ENCODE measurements at regions not wholly inside any gene's neighbourhood (a gene's known extent, or its start where the extent isn't known, plus 50 kb on each side); places are given as distances from the start of the nearest gene placed in this dataset.

DNA sequence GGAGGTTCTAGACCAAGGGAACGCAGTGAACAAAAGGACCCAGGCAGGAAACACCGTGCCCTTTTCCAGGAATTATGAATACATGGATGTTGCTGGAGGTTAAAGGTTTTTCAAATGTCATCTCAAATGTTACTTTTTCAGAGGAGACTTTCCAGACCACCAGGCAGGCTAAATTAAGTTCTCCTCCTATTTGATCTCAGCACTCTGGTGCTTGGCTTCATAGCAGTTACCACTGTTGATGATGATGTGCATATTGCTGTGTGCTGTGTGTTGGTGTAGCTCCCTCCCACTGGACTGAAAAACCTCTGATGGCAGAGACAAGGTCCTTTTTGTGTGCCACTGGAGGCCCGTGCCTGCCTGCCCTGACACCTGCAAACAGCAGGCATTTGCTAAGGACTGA is 137.3 kb upstream of the PTPRM start:
- no peak for DNase-seq

DNA sequence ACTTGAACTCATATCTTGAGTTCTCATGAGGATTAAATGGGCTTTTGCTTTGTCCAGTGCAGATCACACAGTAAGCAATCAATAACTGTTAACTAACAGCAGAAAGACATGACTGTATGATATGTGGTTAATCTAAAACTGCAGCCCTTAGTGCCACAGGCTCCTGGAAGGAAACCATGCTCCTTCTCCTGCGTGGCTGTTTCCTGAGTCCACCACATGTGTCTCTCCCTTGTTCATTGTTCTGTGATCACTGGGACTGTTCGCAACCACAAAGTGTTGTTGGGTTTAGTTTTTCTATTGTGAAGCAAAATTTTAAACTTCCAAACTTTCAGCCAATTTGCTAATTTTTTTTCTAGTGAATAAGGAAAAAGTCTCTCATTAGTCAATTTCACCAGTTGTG is 130.9 kb upstream of the PTPRM start:
- no peak for DNase-seq

DNA sequence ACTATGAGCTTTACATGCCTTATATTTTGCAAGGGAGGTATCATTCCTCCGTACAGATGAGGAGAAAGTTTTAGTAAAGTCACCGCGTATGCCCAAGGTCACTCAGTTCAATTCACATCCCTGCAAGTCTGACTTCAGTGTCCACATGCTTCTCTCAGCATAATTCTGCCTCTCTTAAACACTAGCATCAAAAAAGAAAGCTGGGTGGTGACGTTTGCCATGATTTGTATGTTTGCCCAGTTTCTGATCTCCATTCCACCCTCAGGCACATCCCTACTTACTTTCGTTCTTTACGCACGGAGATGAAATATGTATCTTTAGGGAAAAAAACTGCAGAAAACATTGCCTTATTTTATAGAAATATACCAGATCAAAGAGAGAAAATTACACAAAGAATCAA is 129.2 kb upstream of the PTPRM start:
- DNase-seq: no peak

DNA sequence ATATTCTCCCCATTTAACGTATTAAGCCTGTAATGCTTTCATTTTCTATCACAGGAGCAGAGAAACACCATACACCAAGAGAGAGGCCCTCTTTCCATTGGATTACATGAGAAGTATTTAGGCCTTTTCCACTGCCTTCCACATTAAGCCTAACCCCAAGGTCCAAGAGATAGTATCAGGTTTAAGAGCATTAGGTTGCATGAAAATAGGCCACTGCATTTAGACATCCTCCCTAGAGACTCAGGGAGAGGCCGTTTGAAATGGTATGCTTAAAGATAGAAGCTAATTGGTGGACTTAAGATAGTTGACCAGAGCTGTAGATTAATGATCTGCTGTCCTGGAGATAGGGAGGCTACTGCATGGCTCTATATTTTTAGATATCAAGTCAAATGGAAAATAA is 128.5 kb upstream of the PTPRM start:
- DNase-seq: no peak

DNA sequence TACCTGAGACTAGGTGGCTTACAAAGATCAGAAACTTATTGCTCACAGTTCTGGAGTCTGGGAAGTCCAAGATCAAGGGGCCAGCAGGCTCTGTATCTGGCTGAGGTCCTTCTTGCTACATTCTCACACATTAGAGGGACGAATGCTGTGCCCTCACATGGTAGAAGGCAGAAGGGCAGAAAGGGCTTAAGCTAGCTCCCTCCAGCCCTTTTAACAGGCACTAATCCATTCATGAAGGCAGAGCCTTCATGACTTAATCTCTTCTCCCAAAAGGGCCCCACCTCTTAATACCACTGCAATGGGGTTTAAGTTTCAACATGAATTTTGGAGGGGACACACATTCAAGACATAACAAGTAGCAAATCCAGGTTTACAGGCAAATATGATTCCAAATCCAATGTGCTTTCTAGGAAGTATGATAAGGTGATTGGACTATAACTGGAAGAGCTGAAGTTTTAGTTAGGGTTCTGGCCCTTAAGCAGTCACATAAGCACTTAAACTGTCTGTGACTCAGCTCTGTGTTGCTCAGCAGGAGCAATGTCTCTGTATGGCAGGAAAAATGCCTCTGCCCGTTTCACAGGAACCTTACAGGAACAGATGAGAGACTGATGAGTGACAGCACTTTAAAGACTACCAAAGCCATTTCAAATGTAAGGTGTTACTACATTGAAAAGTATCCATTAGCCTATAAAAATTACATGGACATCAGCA is 119.6 kb upstream of the PTPRM start:
- DNase-seq: no peak

DNA sequence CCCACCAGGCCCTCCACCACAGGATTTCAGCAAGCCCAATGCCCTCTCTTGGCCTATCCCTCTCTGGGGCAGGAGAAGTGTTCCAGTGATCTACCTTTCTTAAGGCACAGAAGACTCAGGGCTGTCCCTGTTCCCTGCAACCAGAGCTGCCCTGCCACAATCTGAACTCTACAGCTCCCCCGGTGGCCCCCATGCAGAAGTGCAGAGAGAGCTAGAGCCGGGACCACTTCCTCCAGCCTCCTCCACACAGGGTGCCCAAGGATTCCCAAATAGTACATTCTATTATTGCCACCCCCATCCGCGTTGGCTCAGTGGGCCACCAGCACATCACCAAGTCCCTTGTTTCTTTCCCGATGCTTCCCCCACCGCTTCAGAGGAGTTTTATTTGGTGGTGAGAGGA is 114.8 kb upstream of the PTPRM start:
- peak in 1 of 2 experiments; percentile 3 for DNase-seq

DNA sequence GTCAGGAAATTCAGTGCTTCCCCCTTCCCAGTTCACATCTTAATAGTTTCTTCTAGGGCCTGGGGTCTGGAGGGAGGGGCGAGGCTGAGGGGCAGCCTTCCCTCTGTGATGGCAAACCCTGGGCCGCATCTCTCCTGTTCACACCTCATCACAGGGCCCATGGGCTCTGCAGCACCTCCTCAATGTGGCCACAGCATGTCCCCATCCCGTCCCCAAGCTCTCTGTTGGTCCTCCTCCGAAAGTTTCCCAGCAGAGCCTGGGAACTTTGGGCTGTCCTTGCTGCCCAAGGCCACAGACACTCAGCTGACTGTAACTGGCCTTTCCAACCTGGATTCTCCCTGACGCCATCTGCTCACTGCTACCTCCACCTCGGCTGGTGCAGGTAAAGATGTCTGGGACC is 112.7 kb upstream of the PTPRM start:
- DNase-seq: no peak

DNA sequence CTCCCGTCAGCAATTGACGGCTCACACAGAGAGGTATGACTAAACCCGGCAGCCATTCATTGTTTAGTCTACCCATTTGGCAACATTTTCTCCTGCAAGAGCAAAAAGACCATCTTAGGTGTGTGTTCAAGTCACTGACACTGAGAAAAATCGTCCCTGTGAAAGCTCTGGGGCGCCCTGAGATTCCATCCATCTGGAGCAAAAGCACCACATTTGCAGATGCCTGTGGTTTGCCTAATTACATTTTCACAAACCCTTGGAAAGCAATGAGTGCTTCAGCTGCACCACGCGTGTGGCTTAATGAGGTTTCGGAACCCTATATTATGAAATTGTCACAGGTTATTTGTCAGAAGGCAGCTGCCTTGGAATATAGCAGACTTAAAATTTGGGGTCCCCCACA is 110.7 kb upstream of the PTPRM start:
- DNase-seq: no peak

DNA sequence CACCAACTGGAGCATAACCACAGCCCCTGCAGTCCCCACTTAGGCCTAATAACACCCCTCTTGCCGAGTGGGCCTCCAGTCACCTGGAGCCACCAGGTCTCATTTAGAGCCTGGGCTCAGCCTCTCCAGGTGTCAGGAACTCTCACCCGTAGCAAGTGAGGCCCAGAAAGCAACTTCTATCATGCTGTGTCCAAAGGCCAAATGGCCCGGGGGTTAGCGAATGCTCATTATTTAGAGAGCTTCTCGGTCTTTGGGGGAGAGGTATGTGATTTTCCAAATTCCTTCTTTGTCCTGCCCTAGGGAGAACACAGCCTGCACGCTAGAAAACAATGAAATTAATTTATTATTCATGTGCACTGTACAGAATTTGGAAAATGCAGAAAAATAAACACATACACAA is 109.9 kb upstream of the PTPRM start:
- no peak for DNase-seq

DNA sequence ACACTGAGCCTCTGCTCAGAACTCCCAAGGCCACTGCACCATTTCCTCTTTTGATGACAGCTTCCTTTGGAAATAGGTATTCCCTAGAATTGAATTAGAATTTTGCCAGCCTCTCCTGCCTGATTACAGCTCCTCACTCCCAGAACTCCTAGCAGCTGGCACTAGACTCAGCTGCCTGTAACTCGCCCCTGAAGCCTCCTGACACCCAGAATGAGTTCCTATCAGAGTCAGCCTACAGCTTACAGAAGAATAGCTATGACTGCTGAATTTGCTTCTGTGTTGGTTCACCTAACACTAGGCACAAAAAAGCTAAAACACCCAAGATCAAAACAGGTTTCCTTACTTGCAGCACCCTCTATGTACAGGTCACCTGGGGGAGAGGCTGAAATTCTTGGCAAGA is 108.2 kb upstream of the PTPRM start:
- no peak for DNase-seq

DNA sequence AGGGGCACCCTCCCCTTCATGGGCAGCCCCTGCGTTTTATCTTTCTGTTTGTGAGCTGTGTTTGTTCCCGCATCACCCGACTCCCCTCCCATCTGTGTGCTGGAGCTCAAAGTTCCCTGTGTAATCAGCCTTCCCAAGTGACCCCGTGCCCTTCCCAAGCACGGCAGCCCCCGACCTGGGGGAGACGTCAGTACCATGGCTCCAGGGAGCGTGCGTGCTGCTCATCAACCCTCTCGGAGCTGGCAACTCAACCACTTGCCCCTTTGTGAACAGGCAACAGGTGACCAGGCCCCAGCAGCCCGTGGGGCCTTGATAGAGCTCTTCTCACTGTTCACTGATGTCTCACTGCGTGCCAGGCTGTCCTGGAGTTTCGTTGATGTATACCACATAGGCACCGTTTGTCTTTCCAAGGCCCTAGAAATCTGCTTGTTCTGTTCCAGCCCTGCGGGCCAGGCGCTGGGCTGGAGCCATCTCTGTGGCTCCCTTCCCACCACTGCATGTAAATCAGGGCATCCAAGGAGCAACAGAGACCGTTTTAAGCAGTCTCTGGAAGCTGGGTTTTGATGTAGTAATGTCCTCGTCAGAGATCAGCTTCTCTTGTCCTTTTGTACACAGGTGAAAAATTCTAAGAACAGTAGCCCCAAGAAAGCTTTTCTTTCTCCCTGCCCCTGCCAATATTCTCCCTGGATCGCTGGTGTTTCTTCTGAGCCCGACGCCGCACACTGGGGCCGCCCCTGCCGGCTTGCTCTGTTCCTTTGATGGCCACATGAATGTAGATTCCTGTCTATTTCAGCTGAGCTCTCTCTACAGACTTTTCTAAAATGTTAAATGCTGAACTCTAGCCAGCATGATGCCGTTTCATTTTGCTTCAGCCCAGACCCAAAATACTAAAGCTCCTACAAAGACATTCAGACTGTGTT is 107.0 kb upstream of the PTPRM start:
- DNase-seq: no peak

DNA sequence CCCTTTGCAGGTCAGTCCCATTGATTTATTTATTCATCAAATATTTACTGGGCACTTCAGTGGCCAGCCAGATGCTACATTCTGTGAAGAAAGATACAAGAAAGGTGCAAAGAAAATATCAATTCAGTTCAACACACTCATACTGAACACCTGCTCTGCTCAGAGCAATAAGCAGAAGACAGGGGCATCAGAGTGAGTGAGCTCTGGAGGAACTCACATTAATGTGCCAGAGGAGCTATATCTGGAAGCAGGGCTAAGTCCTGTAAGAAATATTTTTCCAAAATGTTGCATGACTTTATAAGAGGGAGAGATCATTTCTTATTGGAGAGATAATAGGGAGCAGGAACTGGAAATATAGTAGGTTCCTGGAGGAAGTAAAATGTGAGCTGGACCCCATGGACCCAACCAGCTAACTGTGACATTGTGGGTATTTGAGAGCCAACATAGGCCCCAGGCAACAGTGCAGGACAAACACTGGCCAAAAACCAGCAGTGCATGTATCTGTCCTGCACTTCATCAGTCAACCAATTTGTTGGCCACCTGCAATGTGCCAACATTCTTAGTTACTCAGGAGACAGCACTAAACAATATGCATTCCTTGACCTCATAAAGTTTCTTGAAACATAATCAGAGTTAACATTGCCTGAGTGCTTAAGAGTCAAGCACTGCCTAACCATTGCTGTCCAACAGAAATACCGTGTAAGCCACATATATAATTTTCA is 102.7 kb upstream of the PTPRM start:
- DNase-seq: no peak

DNA sequence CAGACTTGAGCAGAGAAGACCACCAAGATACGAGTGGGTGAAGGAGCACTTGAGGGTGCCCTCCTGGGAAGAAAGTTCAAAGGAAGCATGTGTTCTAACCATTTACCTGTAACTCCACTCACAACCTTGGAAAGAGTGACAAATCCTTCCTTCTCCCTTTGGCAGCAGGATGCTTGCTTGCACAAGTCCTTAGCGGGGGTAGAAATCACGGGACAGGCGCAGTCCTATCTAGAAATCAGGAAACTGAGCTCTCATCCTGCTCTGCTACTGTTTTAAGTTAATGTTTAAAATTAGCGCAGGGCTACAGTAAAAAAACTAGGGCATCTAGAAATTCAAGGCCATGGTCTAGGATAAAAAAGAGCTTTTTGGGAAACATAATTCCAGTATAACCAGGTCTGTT is 100.9 kb upstream of the PTPRM start:
- no peak for DNase-seq

DNA sequence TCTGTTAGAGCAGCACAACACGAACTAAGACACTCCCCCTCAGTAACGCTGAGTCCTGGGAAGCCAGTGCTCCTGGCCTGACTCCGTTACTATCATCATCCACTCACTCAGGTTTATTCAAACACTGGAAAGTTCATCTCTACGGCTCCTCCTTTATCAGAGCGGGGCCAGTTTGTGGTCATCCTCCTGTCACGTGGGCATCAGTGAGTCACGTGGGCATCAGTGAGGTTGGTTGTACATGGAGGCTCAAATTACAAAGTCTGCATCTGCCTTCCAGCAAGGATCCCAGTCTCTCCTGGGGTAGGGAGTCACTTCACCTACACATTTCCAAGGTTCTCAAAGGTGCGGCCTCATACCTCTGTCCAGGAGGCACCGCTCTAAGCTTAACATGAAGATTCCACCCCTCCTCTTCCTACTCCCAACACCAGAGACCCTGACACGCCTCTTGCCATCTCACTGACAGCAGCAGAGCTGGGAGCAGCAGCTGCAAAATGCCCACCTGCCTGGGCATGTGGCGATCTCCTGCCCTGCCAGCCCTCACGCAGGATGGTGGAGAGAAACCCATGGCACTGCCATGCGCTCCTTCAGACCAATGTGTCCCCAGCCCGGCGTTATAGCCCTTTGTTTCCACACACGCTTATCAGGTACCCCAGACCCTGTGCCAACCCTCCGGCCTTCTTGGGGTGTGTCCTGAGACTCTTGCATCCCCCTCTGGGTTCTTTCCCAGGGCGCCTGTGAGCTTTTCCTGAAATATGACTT is 99.2 kb upstream of the PTPRM start:
- DNase-seq: no peak

DNA sequence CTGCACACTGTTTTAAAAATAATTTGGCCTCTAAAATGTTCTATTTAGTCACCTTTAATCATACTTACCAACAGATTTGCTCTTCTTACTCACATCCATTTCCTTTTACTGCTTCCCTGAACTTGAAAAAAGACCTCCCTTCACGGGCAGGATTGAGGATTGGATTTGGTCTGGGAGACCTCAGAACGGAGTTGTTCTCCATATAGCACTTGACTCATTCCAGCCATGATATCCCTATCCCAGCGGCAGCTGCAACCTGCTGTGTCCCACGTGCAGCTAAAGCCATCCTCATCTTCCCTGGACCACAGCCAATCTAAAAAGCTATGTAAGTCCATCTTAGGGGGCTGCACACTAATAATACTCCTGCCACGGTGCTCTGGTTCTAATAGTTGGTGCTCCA is 97.0 kb upstream of the PTPRM start:
- no peak for DNase-seq

DNA sequence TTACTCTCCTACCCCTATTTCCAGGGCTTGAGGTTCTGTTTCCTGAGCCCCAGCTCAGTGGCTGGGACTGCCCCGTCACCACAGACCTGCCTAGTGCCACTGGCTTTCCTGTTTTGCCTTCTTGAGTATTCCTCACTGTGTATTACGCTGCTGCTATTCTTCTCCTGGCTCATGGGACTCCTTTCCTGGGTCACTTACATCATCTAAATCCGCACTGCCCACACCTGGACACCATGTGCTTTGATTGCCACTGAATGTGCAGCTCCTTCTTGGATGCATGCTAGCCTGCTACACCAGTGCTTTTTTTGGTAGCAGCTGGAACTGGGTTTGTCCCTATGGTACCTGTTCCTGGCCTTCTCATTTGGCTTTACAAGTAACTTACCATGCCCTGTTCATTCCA is 96.6 kb upstream of the PTPRM start:
- no peak for DNase-seq

DNA sequence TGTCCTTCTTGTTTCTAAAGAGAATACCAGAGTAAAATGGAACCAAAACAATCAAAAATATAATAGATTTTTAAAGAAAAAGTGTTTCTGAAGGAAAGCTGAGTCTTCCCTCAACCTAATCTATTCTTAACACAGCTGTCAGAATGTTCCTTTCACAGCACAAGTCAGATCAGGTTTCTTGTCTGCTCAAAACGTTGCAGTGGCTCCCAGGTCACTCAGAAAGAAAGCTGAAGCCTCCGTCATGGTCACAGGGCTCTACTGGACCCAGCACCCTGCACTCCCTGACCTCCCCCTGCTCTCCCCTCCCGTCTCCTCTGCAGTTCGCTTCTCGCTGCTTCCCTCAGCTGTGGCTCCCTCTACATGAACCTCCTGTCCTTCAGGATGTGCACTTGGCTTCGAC is 90.7 kb upstream of the PTPRM start:
- DNase-seq: no peak

DNA sequence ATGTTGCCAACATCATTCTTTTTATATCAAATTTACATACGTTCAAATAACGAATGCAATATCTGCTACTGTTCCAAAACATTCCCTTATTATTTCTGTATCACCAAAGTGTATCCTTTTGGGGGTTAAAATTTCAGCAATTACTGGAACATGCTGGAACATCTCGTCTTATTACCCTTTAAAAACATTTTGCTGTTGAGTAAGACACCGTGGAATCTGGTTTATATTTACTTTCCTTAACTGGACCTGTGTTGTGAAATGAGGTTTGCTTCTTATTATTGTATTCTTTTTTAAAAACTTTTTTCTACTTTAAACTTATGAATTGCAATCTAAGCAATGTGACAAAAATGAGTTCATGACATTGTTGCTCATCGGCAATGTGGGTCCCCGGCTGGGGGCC is 87.4 kb upstream of the PTPRM start:
- DNase-seq: no peak

DNA sequence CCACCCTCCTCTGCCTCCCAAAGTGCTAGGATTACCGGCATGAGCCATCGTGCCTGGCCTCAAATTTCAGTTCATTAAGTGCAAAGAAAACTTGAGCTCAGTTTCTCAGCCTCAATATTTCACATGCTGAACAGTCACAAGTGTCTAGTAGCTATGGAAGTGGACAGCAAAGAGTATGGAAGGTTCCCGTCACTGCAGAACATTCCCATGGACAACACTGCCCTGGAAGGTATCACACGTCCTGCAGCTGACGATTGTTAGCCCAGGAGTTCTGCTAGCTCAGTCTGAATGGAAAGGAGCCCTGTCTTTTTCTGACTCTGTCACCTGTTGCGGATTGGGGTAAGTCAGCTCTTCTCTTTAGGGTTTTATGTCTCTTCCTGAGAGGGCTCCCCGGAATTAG is 86.2 kb upstream of the PTPRM start:
- no peak for DNase-seq

DNA sequence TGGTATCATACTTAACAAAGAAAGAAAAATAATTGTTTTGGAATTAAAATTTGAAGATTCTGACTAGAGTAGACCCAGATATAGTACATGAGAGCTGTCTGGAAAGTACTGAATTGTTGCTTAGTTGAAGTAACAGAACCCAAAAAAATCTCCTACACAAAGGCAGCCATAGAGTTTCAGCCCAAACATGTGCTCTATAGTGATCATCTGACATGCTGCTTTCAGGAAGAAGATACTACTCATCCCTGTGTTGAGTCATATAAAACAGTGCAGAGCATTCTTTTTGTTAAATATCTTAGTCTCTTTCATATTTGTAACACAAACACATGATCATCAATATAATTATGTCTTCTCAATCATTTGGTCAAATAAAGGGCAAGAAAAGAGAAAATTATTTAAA is 84.8 kb upstream of the PTPRM start:
- DNase-seq: no peak

DNA sequence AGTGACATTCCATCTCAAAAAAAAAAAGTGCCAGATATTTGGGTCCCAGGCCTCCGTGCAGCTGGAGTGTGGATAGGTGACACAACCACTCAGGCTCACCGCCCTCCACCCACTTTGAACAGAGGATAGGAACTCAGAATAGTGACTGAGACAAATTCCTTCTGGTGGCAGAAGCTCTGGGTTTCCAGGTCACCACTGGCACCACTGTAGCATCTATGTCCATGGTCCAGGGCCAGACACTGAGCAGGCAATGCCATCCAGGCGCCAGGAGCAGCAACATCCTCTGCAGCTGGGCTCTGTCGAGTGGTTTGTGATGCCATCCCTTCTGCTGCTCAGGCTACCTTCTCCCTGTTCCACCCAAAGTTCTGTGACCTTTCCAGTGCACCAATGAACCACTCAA is 81.5 kb upstream of the PTPRM start:
- DNase-seq: no peak

DNA sequence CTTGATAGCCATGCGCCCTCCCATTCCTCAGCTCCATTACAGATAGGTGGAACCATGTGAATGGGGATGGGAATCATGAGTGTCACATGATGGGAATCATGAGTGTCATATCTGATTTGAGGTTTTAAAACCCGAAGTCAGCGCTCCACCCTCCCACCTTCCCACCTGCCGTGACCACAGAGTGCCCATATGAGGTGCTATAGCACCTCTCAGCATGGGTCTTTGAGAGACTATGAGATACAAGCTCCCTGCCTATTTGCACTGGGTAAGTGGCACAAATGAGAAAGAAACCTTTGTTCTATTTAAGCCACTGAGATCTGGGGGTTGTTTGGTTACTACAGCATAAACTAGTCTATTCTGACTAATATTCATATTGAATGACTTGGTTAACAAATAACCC is 78.5 kb upstream of the PTPRM start:
- no peak for DNase-seq

DNA sequence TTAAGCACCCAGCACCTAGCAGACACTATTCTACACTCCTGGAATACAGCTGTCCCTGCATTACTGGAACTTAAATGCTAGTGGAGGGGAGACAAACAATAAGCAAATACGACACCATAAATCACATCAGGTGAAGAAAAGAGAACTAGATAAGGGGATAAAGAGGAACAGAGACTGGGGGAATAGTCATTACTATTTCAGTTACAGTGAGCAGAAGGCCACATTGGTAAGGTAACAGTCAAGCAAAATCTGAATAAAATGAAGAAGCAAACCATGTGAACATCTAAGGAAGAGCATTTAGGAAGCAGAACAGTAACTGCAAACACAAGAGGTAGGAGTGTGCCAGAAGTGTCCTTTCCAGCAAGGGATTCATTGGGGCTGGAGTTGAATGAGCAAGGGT is 77.0 kb upstream of the PTPRM start:
- DNase-seq: no peak

All from activated CD4-positive, alpha-beta T cell treated with anti-CD3 and anti-CD28 coated beads, Interleukin-2, amount 50 U/mL, for 48 hours (primary cell).